ENCODE measurements at regions not wholly inside any gene's neighbourhood (a gene's known extent, or its start where the extent isn't known, plus 50 kb on each side); places are given as distances from the start of the nearest gene placed in this dataset.

DNA sequence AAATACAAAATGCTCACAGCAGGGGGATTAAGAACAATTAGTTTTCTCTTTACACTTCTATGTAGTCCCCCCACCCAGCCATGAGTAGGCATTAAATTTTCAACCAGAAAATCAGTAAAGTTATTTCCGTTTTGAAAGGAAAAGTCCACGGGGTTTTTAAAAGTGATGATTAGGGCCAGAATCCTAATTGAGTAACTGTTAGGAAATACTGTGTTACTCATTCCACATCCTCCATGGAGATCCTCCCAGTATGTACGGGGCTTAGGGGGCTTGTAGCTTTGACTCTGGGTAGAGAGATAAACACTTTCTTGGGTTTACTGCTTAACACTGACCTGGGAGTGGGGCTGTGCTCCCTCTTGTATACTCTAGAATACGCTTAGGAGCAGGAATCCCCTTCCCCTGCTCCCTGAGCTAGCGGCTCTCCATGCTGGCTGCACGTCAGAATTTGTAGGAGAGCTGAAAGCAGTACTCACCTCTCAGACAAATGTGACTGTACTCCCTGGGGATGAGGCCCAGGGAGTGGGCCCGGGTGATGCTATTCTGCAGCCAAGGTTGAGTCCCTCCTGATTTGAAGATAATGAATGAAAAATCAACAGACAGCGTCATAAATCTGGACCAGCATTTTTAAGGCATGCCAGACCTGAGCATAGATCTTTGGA lies 100.5 kb downstream of the SLC4A3 start:
- no peaks in the 10 kb centered on the region for H3K27me3 ChIP-seq (ENCODE audit: control insufficient read depth, insufficient read depth)
- H3K27ac ChIP-seq (ENCODE audit: low read length): peak overlapping the region; percentile 20
- peaks cover 2% of the 10 kb centered on the region for H3K4me1 ChIP-seq (ENCODE audit: control insufficient read depth, insufficient read depth, low read length)
- H3K4me3 ChIP-seq (ENCODE audit: low read length): no peak overlapping the region
- no peaks in the 10 kb centered on the region for H3K9me3 ChIP-seq (ENCODE audit: control insufficient read depth, low read length)
- ATAC-seq: peak; percentile 66 to 72
- intact Hi-C loops (cut with DNase I): no loop called here
- 56% methylated on average over 8 of the region's 8 CpGs for WGBS
- peak in 2 of 3 donors; percentile 25 to 45 for DNase-seq

DNA sequence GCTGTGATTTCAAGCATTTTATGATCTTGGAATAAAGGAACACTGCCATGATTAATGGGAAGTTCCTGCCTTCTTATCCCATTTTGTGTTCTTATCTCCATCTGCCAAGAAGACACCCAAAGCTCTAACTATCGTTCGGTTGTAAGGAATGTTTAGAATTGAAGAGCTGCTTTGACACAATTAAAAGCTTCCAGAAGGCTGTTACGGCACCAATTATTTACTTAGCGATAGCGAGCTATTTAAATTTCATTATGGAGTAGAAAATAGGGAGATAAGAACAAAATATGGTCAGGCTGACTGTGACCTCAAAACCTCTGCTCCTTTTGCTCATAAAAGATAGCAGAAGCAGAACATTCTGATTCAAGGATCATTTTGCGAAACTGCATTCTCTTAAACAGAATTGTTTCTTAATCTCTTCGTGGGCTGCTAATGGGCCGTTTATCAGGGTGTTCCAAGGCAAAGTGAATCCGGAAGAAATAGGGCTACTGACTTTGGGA lies 101.6 kb downstream of the SLC4A3 start:
- WGBS: 37% methylated on average over 9 of the region's 9 CpGs
- intact Hi-C loops (cut with DNase I): no loop called here
- Histone ChIP-seq H3K4me1 (ENCODE audit: control insufficient read depth, insufficient read depth, low read length) (peaks cover 2% of the 10 kb centered on the region), H3K4me3 (ENCODE audit: low read length) (no peak overlapping the region), H3K9me3 (ENCODE audit: control insufficient read depth, low read length) (no peaks in the 10 kb centered on the region), H3K27ac (ENCODE audit: low read length) (no peak overlapping the region), H3K27me3 (ENCODE audit: control insufficient read depth, insufficient read depth) (no peaks in the 10 kb centered on the region)
- no peak for ATAC-seq
- no peak for DNase-seq

DNA sequence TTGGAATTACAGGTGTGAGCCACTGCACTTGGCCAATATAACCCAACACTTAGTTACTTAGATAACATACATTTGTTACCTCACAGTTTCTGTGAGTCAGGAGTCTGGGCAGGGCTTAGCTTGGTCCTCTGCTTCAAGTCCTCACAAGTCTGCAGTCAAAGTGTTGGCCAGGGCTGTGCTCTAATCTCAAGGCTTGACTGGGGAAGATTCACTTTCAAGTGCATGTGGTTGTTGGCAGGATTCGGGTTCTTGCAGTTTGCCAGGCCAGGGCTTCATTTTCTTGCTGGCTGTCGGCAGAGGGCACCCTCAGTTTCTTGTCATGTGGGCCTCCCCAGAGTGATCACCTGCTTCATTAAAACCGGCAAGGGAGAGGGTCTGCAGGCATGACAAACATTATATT lies 103.7 kb downstream of the SLC4A3 start:
- H3K4me3 ChIP-seq (ENCODE audit: low read length): no peak overlapping the region

DNA sequence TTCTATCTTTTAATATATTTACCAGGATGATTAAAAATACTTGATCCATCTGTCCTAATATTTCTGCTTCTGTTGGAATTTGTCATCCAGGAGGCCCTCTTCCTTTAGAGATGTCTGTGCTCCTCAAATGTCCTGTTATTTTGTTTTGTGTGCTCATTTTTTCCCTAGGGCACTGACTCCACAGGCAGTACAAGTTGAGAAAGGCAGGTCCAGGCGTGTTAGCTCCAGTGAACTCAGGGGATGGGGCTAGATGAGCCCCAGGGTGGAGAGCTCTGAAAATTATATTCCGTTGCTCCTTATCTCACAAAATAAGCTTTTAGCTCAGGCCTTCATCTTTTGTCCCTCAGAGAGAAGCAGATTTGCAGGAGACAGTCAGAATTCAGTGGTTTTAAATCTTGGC lies 105.7 kb downstream of the SLC4A3 start:
- Histone ChIP-seq H3K27ac (ENCODE audit: low read length) (no peak overlapping the region), H3K27me3 (ENCODE audit: control insufficient read depth, insufficient read depth) (no peaks in the 10 kb centered on the region), H3K4me1 (ENCODE audit: control insufficient read depth, insufficient read depth, low read length) (peaks cover 2% of the 10 kb centered on the region), H3K4me3 (ENCODE audit: low read length) (no peak overlapping the region), H3K9me3 (ENCODE audit: control insufficient read depth, low read length) (no peaks in the 10 kb centered on the region)
- no peak for ATAC-seq
- intact Hi-C loops (cut with DNase I): no loop called here
- 61% methylated on average over 2 of the region's 2 CpGs for WGBS
- no peak for DNase-seq

More for the DNA sequence above, 103.7 kb downstream of the SLC4A3 start:
- intact Hi-C loops (cut with DNase I): no loop called here
- H3K9me3 ChIP-seq (ENCODE audit: control insufficient read depth, low read length): no peaks in the 10 kb centered on the region
- ATAC-seq (no peak), DNase-seq (no peak)
- peaks cover 2% of the 10 kb centered on the region for H3K4me1 ChIP-seq (ENCODE audit: control insufficient read depth, insufficient read depth, low read length)
- H3K27ac ChIP-seq (ENCODE audit: low read length): no peak overlapping the region
- no peaks in the 10 kb centered on the region for H3K27me3 ChIP-seq (ENCODE audit: control insufficient read depth, insufficient read depth)
- WGBS: 69% methylated on average over 3 of the region's 3 CpGs

DNA sequence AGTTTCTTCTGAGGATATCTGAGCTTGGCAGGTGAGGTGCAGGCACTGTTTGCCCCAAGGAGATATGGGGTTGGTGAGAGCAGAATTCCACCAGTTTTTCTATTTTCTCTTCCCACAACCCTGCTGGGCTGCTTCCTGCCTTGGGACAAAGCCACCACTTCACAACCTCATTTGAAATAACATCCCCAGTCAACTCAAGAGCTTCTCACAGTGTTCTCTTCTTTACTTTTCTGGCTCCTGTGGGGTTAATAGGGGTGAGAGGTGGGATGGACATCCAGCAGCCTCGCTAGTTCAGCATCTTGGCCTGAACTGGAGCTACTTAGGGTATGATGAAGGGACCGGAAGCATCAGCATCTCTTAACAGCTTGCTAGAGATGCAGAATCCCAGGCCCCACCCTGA lies 106.3 kb downstream of the SLC4A3 start:
- intact Hi-C loops (cut with DNase I): no loop called here
- ATAC-seq: no peak
- H3K4me1 ChIP-seq (ENCODE audit: control insufficient read depth, insufficient read depth, low read length): no peaks in the 10 kb centered on the region

DNA sequence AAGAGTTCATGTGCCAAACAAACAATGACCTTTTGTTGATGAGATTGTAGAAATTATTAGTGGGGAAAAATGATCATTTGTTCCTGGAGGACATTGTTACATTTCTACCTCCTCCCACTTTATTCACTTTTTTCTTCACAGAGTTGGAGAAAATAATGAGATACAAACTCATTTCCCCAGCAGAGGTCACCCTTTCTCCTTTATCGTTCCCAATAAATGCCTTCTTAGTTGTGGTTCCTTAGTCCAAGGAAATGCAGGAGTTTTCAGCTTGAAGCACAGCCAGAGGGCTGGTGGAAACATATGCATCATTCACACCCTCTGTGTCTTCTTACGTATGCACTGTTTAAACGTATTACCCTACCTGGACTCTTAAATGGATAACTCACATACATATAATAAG lies 108.8 kb downstream of the SLC4A3 start:
- DNase-seq: no peak
- no peaks in the 10 kb centered on the region for H3K9me3 ChIP-seq (ENCODE audit: control insufficient read depth, low read length)
- H3K27ac ChIP-seq (ENCODE audit: low read length): no peak overlapping the region
- no peak overlapping the region for H3K4me3 ChIP-seq (ENCODE audit: low read length)
- peak; percentile 60 to 65 for ATAC-seq
- intact Hi-C loops (cut with DNase I): loop anchor here in 3 of 4 donors (2.0 to 5.0 kb wide), 4 partner anchors 96 to 1836 kb away; partner anchors contain the start of gene EPHA4 (in 2 of the 3)
- H3K4me1 ChIP-seq (ENCODE audit: control insufficient read depth, insufficient read depth, low read length): no peaks in the 10 kb centered on the region
- H3K27me3 ChIP-seq (ENCODE audit: control insufficient read depth, insufficient read depth): no peaks in the 10 kb centered on the region
- 6% methylated on average over 3 of the region's 3 CpGs for WGBS

More for the DNA sequence above, 106.3 kb downstream of the SLC4A3 start:
- Histone ChIP-seq H3K27me3 (ENCODE audit: control insufficient read depth, insufficient read depth) (no peaks in the 10 kb centered on the region), H3K27ac (ENCODE audit: low read length) (no peak overlapping the region), H3K9me3 (ENCODE audit: control insufficient read depth, low read length) (no peaks in the 10 kb centered on the region), H3K4me3 (ENCODE audit: low read length) (no peak overlapping the region)
- 66% methylated on average over 2 of the region's 2 CpGs for WGBS
- no peak for DNase-seq

DNA sequence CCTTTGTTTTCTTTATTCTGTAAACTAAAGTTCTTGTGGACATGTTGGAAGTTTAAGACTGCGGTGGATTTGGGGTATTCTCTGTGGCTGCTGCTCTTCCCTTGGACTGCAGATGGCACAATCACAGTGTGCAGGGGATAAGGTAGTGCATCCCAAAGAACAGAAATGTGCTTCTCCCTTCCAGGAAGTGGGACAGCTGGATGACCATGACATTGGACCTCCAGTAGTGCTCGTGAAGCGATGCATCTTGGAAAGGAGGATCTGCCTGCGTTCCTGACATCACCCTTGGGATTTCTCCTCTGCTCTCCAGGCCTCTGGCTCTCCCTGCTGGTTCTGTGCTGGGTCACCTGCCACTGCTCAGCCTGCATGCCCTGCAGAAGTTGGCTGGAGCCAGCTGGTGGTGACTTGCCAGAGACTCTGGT lies 109.9 kb downstream of the SLC4A3 start:
- WGBS: 32% methylated on average over 4 of the region's 4 CpGs
- ATAC-seq (peak; percentile 64 to 76), DNase-seq (peak in 1 of 3 donors; percentile 62)
- Histone ChIP-seq H3K27ac (ENCODE audit: low read length) (no peak overlapping the region), H3K4me3 (ENCODE audit: low read length) (no peak overlapping the region), H3K9me3 (ENCODE audit: control insufficient read depth, low read length) (no peaks in the 10 kb centered on the region), H3K27me3 (ENCODE audit: control insufficient read depth, insufficient read depth) (no peaks in the 10 kb centered on the region), H3K4me1 (ENCODE audit: control insufficient read depth, insufficient read depth, low read length) (no peaks in the 10 kb centered on the region)
- intact Hi-C loops (cut with DNase I): loop anchor here in 3 of 4 donors (2.0 to 5.0 kb wide), 4 partner anchors 95 to 1835 kb away; partner anchors contain the start of gene EPHA4 (in 2 of the 3)

DNA sequence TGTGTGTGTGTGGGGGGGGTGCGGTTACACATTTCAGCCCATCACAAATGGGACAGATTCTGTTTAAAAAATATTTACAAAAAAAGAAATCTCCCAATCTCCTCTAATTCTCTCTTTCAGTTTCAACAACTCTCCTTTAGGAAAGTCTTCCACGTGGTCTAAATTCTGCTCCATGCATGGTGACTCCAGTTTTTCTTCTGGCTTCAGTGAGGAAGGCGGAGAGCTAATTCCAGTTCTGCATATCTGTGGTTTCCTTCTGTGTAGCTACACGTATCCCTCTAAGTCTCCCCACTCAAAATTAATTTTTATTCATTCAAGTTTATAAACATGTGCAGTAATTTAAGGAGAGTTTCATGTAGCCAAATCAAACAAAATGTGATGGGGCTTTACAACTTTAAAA lies 111.6 kb downstream of the SLC4A3 start:
- H3K27ac ChIP-seq (ENCODE audit: low read length): no peak overlapping the region
- ATAC-seq: no peak
- WGBS: 74% methylated on average over 4 of the region's 4 CpGs
- H3K4me3 ChIP-seq (ENCODE audit: low read length): no peak overlapping the region
- DNase-seq: no peak
- H3K27me3 ChIP-seq (ENCODE audit: control insufficient read depth, insufficient read depth): no peaks in the 10 kb centered on the region
- peaks cover 4% of the 10 kb centered on the region for H3K4me1 ChIP-seq (ENCODE audit: control insufficient read depth, insufficient read depth, low read length)
- intact Hi-C loops (cut with DNase I): loop anchor here in 3 of 4 donors (5.0 kb wide), 3 partner anchors 93 to 1833 kb away; partner anchors contain the start of gene EPHA4 (in 2 of the 3)
- no peaks in the 10 kb centered on the region for H3K9me3 ChIP-seq (ENCODE audit: control insufficient read depth, low read length)

DNA sequence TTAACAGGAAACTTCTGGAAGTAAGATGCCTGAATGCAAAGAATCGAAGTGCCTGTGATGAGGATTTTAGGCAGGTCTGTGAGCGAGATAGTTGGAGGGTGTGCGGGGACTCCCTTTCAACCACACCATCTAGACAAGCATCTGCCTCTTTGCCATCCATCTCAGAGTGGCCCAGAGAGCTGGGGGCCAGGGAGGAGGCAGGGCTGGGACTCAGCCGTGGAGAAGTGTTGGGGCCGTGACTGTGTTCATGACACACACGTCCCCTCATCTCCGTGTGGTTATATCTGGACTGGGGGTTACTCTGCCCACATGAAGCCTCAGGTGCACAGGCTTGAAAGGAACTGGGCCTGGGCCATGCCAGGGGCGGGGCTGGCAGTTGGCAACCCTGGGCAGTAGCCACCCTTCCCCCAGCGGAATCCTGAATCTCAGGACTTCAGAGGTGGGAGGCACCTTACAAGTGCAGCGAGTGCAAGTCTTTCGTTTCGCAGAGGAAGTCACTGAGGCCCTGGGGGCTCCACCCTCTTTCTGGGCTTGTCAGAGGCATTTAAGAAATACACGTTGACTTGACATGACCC lies 112.5 kb downstream of the SLC4A3 start:
- ATAC-seq: no peak
- 90% methylated on average over 13 of the region's 13 CpGs for WGBS

DNA sequence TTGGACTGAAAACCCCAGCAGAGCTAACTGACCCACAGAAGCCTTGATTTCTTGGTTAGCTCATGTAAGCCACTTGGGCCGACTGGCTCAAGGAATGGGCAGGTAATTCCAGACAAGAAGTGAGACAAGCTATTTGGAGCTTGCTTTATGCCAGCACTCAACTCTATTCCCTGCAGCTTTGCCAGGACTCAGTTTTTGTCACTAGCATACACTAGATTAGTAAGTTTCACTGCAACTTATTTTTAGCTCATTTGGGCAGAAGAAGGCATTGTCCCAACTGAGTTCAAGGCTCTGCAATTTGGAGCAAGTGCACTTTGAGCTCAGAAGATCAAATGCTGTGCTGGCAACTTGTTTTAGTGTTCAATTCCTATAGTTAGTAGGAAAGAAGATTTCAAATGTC lies 116.1 kb downstream of the SLC4A3 start:
- Histone ChIP-seq H3K4me1 (ENCODE audit: control insufficient read depth, insufficient read depth, low read length) (peaks cover 4% of the 10 kb centered on the region), H3K9me3 (ENCODE audit: control insufficient read depth, low read length) (no peaks in the 10 kb centered on the region), H3K4me3 (ENCODE audit: low read length) (no peak overlapping the region), H3K27ac (ENCODE audit: low read length) (no peak overlapping the region), H3K27me3 (ENCODE audit: control insufficient read depth, insufficient read depth) (no peaks in the 10 kb centered on the region)
- ATAC-seq (no peak), DNase-seq (no peak)
- WGBS: 59% methylated on average over 1 of the region's 1 CpG
- intact Hi-C loops (cut with DNase I): loop anchor here in 1 of 4 donors (10.0 kb wide), 1 partner anchor 91 kb away; no protein-coding TSS in a partner anchor

More for the DNA sequence above, 112.5 kb downstream of the SLC4A3 start:
- Histone ChIP-seq H3K4me1 (ENCODE audit: control insufficient read depth, insufficient read depth, low read length) (peaks cover 4% of the 10 kb centered on the region), H3K27me3 (ENCODE audit: control insufficient read depth, insufficient read depth) (no peaks in the 10 kb centered on the region), H3K9me3 (ENCODE audit: control insufficient read depth, low read length) (no peaks in the 10 kb centered on the region), H3K4me3 (ENCODE audit: low read length) (no peak overlapping the region), H3K27ac (ENCODE audit: low read length) (no peak overlapping the region)
- DNase-seq: no peak
- intact Hi-C loops (cut with DNase I): loop anchor here (5.0 to 10.0 kb wide), 4 partner anchors 92 to 1832 kb away; partner anchors contain the start of gene EPHA4 (in 2 of the 4)

DNA sequence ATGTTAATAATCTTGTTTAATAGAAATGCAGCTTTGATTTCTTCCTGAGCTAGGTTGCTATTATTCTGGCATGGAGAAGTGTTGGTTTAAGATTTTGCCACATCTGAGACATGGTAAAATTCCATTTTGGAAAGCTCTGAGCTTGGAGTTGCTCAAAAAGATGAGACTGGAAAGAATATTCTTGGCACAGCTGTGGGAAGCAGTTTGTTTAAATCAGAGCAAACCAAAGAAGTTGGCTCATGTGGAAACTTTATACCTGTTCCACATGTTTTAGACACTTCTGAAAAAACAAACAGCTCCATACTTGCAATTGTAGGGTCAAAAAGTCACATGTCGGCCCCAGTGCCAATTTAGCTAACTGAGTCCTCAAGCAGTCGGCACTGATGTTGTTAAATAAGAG lies 116.6 kb downstream of the SLC4A3 start:
- 70% methylated on average over 2 of the region's 2 CpGs for WGBS
- DNase-seq (no peak), ATAC-seq (no peak)
- Histone ChIP-seq H3K27ac (ENCODE audit: low read length) (no peak overlapping the region), H3K9me3 (ENCODE audit: control insufficient read depth, low read length) (no peaks in the 10 kb centered on the region), H3K4me1 (ENCODE audit: control insufficient read depth, insufficient read depth, low read length) (peaks cover 4% of the 10 kb centered on the region), H3K27me3 (ENCODE audit: control insufficient read depth, insufficient read depth) (no peaks in the 10 kb centered on the region), H3K4me3 (ENCODE audit: low read length) (no peak overlapping the region)
- intact Hi-C loops (cut with DNase I): loop anchor here in 1 of 4 donors (10.0 kb wide), 1 partner anchor 91 kb away; no protein-coding TSS in a partner anchor
